OCI-LY1 (cell line): ENCODE measurements at regions not wholly inside any gene's neighbourhood (a gene's known extent, or its start where the extent isn't known, plus 50 kb on each side); places are given as distances from the start of the nearest gene placed in this dataset.

Experiments
- H2AFZ ChIP-seq: fragments of 200-600 bp; sonication (generic), shearing (Covaris generic); 2 replicates; pipeline ENCODE4 v1.6.0; 2014; ENCODE audit warnings: antibody characterized with exemption, mild to moderate bottlenecking, low read length
- H3F3A ChIP-seq: fragments of 200-600 bp; sonication (generic), shearing (Covaris generic); 2 replicates; pipeline ENCODE4 v1.6.0; 2014; ENCODE audit warnings: mild to moderate bottlenecking, antibody characterized with exemption, low read length, moderate library complexity; ENCODE audit not compliant: insufficient read depth
- H3K27ac ChIP-seq: fragments of 200-600 bp; sonication (generic); 2 replicates; pipeline ENCODE4 v1.5.1; 2014; ENCODE audit warnings: low read length, mixed run types, mild to moderate bottlenecking, low read depth; ENCODE audit not compliant: poor library complexity, severe bottlenecking
- H3K27me3 ChIP-seq: fragments of 200-600 bp; sonication (generic); 2 replicates; pipeline ENCODE4 v1.6.0; 2014; ENCODE audit warnings: antibody characterized with exemption, mild to moderate bottlenecking, low read length, moderate library complexity; ENCODE audit not compliant: insufficient read depth
- H3K36me3 ChIP-seq: fragments of 200-600 bp; sonication (generic); 2 replicates; pipeline ENCODE4 v1.6.1; 2014; ENCODE audit warnings: mild to moderate bottlenecking, antibody characterized with exemption, low read length, moderate library complexity, mixed read lengths; ENCODE audit not compliant: insufficient read depth
- H3K4me1 ChIP-seq: fragments of 200-600 bp; sonication (generic); 2 replicates; pipeline ENCODE4 v1.5.1; 2014; ENCODE audit warnings: mild to moderate bottlenecking, low read length, moderate library complexity; ENCODE audit not compliant: insufficient read depth, severe bottlenecking
- H3K4me2 ChIP-seq: fragments of 200-600 bp; sonication (generic), shearing (Covaris generic); 2 replicates; pipeline ENCODE4 v1.6.1; 2014; ENCODE audit warnings: low read length
- H3K4me3 ChIP-seq: fragments of 200-600 bp; sonication (generic); 2 replicates; pipeline ENCODE4 v1.5.1; 2014; ENCODE audit warnings: low read length, low read depth, mild to moderate bottlenecking, mixed read lengths; ENCODE audit not compliant: poor library complexity, severe bottlenecking
- H3K79me2 ChIP-seq: fragments of 200-600 bp; shearing (Covaris generic); 2 replicates; pipeline ENCODE4 v1.6.1; 2016; ENCODE audit warnings: mixed run types, low read length, mixed read lengths; ENCODE audit not compliant: insufficient read depth
- H3K9ac ChIP-seq: fragments of 200-600 bp; sonication (generic), shearing (Covaris generic); 2 replicates; pipeline ENCODE4 v1.6.1; 2014; ENCODE audit warnings: mild to moderate bottlenecking, low read length, mixed read lengths
- H3K9me2 ChIP-seq: fragments of 200-600 bp; sonication (generic), shearing (Covaris generic); 2 replicates; pipeline ENCODE4 v1.6.1; 2014; ENCODE audit warnings: low read depth, mild to moderate bottlenecking, low read length, mixed read lengths
- H3K9me3 ChIP-seq: fragments of 200-600 bp; shearing (Covaris generic); 2 replicates; pipeline ENCODE4 v1.6.1; 2014; ENCODE audit warnings: low read length, mixed read lengths
- H4K20me1 ChIP-seq: fragments of 200-600 bp; sonication (generic), shearing (Covaris generic); 2 replicates; pipeline ENCODE4 v1.6.0; 2016; ENCODE audit warnings: mild to moderate bottlenecking, low read length; ENCODE audit not compliant: insufficient read depth
- EZH2 ChIP-seq: fragments of 200-600 bp; sonication (generic), shearing (Covaris generic); IDR thresholded peaks from 2 replicates; pipeline ENCODE4 v1.8.0; 2017; ENCODE audit warnings: borderline replicate concordance, mixed run types, mild to moderate bottlenecking, antibody characterized with exemption, low read length, moderate library complexity, mixed read lengths
- TF ChIP-seq, protein P1 (sequence below): fragments of 200-600 bp; sonication (generic), shearing (Covaris generic); IDR thresholded peaks from 2 replicates; pipeline ENCODE4 v1.5.1; 2017; ENCODE audit warnings: mild to moderate bottlenecking, antibody characterized with exemption, low read length, moderate library complexity, mixed read lengths

DNA sequence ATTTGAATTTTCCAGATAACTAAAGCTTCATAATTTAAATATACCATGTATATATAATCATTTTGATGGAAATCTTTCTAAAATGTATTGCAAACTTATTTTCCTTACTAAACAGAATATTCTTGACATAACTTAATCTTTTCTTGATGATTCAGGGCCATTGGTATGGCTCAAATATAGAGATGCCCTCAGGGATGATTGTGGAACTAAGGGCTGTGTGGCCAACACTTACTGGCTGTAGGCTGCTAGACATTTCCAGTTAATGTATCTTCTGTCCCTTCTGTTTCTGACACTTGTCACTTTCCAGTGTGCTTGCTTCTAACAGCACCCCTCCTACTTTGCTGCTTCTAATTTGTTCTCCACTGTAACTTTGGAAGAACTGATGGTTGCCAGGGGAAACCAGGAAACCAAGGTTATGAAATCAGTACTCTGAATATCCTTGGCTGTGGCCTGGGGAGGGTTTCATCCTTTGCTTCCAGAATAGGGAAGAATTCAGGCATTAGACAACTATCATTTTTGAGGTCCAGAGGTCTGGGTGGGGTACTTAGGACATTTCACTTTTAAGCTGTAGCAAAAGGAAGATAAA lies 697.2 kb downstream of the ETS1 start:
- H3K79me2 ChIP-seq = no peaks in the 10 kb centered on the region
- H3K9me3 ChIP-seq = no peaks in the 10 kb centered on the region
- no peaks in the 10 kb centered on the region for H3F3A ChIP-seq
- no peak for TF ChIP-seq EZH2
- TF ChIP-seq, protein P1, sequence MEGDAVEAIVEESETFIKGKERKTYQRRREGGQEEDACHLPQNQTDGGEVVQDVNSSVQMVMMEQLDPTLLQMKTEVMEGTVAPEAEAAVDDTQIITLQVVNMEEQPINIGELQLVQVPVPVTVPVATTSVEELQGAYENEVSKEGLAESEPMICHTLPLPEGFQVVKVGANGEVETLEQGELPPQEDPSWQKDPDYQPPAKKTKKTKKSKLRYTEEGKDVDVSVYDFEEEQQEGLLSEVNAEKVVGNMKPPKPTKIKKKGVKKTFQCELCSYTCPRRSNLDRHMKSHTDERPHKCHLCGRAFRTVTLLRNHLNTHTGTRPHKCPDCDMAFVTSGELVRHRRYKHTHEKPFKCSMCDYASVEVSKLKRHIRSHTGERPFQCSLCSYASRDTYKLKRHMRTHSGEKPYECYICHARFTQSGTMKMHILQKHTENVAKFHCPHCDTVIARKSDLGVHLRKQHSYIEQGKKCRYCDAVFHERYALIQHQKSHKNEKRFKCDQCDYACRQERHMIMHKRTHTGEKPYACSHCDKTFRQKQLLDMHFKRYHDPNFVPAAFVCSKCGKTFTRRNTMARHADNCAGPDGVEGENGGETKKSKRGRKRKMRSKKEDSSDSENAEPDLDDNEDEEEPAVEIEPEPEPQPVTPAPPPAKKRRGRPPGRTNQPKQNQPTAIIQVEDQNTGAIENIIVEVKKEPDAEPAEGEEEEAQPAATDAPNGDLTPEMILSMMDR = no peak
- no peak overlapping the region for H3K27ac ChIP-seq
- no peaks in the 10 kb centered on the region for H4K20me1 ChIP-seq
- H3K9ac ChIP-seq = no peak overlapping the region
- H2AFZ ChIP-seq = no peak overlapping the region
- H3K9me2 ChIP-seq = no peaks in the 10 kb centered on the region
- no peak overlapping the region for H3K4me2 ChIP-seq
- no peaks in the 10 kb centered on the region for H3K27me3 ChIP-seq
- no peaks in the 10 kb centered on the region for H3K4me1 ChIP-seq
- no peaks in the 10 kb centered on the region for H3K36me3 ChIP-seq
- no peak overlapping the region for H3K4me3 ChIP-seq

DNA sequence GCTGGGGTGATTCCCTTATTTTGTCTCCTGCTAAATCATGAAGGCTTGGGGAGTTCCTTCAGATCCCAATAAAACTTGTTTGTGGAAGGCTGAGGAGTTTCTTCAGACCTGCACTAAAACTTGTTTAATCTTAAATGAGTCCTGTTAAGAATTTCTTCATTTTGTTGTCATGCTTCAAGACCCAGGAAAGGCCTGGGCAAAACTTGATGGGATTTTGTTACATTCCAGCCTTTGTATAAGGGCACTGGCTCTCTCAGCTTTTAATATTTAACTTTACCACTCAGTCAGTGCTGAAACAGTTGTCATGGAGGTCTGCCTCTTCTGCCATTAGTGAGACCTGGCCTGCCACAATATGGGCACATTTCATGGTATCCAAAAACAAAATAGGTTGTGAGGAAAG lies 699.0 kb downstream of the ETS1 start:
- no peak for TF ChIP-seq EZH2
- TF ChIP-seq, protein P1 = no peak
- no peaks in the 10 kb centered on the region for H3K79me2 ChIP-seq
- H3K27me3 ChIP-seq = no peaks in the 10 kb centered on the region
- H3K9me2 ChIP-seq = no peaks in the 10 kb centered on the region
- no peaks in the 10 kb centered on the region for H3K9me3 ChIP-seq
- H2AFZ ChIP-seq = no peak overlapping the region
- H3K9ac ChIP-seq = no peak overlapping the region
- H4K20me1 ChIP-seq = no peaks in the 10 kb centered on the region
- no peaks in the 10 kb centered on the region for H3K36me3 ChIP-seq
- no peaks in the 10 kb centered on the region for H3K4me1 ChIP-seq
- H3K4me3 ChIP-seq = no peak overlapping the region
- no peak overlapping the region for H3K27ac ChIP-seq
- H3K4me2 ChIP-seq = no peak overlapping the region
- H3F3A ChIP-seq = no peaks in the 10 kb centered on the region

DNA sequence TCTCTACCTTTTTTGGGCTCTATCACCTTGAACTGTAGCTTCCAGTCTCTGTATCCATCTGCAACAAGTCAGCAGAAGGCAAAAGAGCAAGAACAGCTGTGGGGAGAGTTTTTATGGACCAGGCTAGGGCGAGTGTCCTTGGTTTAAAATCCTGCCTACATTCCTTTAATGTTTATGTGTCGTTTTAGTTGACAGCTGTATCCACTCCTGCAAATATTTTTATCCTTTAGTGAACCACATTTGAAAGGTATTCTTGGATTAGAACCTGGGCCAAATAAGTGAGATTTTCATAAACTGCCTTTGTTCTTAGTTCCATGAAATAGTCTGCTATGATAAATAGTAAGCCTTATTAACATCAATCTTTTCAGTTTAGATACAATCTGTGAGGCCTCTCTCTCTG lies 712.2 kb downstream of the ETS1 start:
- Histone ChIP-seq H3K9me3 (no peaks in the 10 kb centered on the region), H4K20me1 (no peaks in the 10 kb centered on the region), H3K4me2 (no peak overlapping the region), H3K27me3 (no peaks in the 10 kb centered on the region), H3K9me2 (no peaks in the 10 kb centered on the region), H3K36me3 (no peaks in the 10 kb centered on the region), H3K27ac (no peak overlapping the region), H3F3A (no peaks in the 10 kb centered on the region), H3K9ac (no peak overlapping the region), H3K79me2 (no peaks in the 10 kb centered on the region), H3K4me1 (no peaks in the 10 kb centered on the region), H2AFZ (no peak overlapping the region), H3K4me3 (no peak overlapping the region)
- TF ChIP-seq, protein P1 = no peak
- no peak for TF ChIP-seq EZH2
